Esophagus squamous epithelium (tissue), 5 donors: ENCODE measurements at regions not wholly inside any gene's neighbourhood (a gene's known extent, or its start where the extent isn't known, plus 50 kb on each side); places are given as distances from the start of the nearest gene placed in this dataset.

Experiments
- DNase-seq: peaks from one replicate; lab custom pipeline; 2025; lab: John Stamatoyannopoulos, UW
- H3K27ac ChIP-seq, 4 donors: fragments of 200-600 bp; sonication (generic); one replicate each; pipeline ENCODE4 v1.5.1; 2016 to 2019; ENCODE audit warnings: mild to moderate bottlenecking in 1 of 4
- H3K27me3 ChIP-seq, 4 donors: fragments of 200-600 bp; sonication (generic); 1 replicate in 3 of 4; 2 replicates in 1 of 4; pipeline versions ENCODE4 v1.5.1 to v1.6.0; 2017 to 2021; ENCODE audit warnings: antibody characterized with exemption in 1 of 4
- H3K36me3 ChIP-seq, 3 donors: fragments of 200-600 bp; sonication (generic); one replicate each; pipeline ENCODE4 v1.5.1; 2016 to 2019
- H3K4me1 ChIP-seq, 3 donors: fragments of 200-600 bp; sonication (generic); one replicate each; pipeline ENCODE4 v1.5.1; 2017 to 2019
- H3K4me3 ChIP-seq, 4 donors: fragments of 200-600 bp; sonication (generic); 1 replicate in 3 of 4; 2 replicates in 1 of 4; pipeline ENCODE4 v1.5.1; 2016 to 2019; ENCODE audit warnings: mild to moderate bottlenecking in 2 of 4, moderate library complexity in 1 of 4
- H3K9me3 ChIP-seq, 3 donors: fragments of 200-600 bp; sonication (generic); one replicate each; pipeline ENCODE4 v1.5.1; 2016 to 2019
- POLR2A ChIP-seq, 4 donors: fragments of 450-650 bp; IDR thresholded peaks; one replicate each; pipeline ENCODE4 v1.6.1; 2017; ENCODE audit warnings: antibody characterized with exemption in 4 of 4, mild to moderate bottlenecking in 4 of 4, moderate library complexity in 3 of 4
- WGBS, 2 donors: methylation state at CpG; one replicate each; pipeline ENCODE4 v1.1.5; 2018; 5-methylcytosine and 5-hydroxymethylcytosine counted together
- intact Hi-C: fragments of 100-400 bp; cut with DNase I; formaldehyde crosslinking; loops from one replicate; pipeline ENCODE4 v1.15.0; 2022
- TF ChIP-seq, protein P1 (sequence below), 6 experiments: fragments of 450-650 bp in 4 of 6; fragments of 200-600 bp in 2 of 6; sonication (generic) in 2 of 6; IDR thresholded peaks; one replicate each; pipeline ENCODE4 v1.5.1; 2016 to 2019; ENCODE audit warnings: antibody characterized with exemption in 6 of 6, mild to moderate bottlenecking in 4 of 6, moderate library complexity in 4 of 6
- donor health status: DM: yes; HTN: yes; CAD: no.

DNA sequence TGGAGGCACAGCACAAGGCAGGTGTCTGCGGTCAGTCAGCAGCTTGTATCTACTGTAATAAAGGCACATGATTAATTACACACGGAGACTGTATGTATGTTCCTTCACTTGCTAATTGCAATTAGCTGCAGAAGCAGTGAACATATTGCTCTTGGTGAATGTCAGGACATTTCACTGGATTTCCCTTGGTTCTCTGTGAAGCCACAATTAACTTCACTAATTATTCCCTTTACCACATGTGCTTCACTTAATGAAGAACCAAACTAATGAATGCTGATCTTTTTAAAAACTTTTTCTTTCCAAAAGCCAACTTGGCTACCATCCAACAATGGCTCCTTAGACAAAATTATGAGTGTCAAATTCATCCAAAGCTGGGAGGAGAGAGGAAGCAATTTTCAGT is 290.7 kb downstream of the ADRA2A start:
- Histone ChIP-seq H3K27ac (no peak overlapping the region), H3K36me3 (no peaks in the 10 kb centered on the region), H3K4me3 (no peak overlapping the region), H3K27me3 (peaks cover 0 to 6% (median 0%) of the 10 kb centered on the region in 4 donors), H3K4me1 (no peaks in the 10 kb centered on the region), H3K9me3 (no peaks in the 10 kb centered on the region)
- intact Hi-C loops: no loop called here
- TF ChIP-seq, protein P1, sequence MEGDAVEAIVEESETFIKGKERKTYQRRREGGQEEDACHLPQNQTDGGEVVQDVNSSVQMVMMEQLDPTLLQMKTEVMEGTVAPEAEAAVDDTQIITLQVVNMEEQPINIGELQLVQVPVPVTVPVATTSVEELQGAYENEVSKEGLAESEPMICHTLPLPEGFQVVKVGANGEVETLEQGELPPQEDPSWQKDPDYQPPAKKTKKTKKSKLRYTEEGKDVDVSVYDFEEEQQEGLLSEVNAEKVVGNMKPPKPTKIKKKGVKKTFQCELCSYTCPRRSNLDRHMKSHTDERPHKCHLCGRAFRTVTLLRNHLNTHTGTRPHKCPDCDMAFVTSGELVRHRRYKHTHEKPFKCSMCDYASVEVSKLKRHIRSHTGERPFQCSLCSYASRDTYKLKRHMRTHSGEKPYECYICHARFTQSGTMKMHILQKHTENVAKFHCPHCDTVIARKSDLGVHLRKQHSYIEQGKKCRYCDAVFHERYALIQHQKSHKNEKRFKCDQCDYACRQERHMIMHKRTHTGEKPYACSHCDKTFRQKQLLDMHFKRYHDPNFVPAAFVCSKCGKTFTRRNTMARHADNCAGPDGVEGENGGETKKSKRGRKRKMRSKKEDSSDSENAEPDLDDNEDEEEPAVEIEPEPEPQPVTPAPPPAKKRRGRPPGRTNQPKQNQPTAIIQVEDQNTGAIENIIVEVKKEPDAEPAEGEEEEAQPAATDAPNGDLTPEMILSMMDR (IDR thresholded peaks at IDR 0.05): no peak
- TF ChIP-seq POLR2A (IDR thresholded peaks at IDR 0.05): no peak
- DNase-seq: no peak
- 69 to 85% methylated on average over 2 of the region's 2 CpGs for WGBS, 2 donors

GRCh38 chr10:111370101-111370500 is 293.3 kb downstream of the ADRA2A start:
- intact Hi-C loops: no loop called here
- Histone ChIP-seq H3K9me3 (no peaks in the 10 kb centered on the region), H3K36me3 (no peaks in the 10 kb centered on the region), H3K4me1 (no peaks in the 10 kb centered on the region), H3K27me3 (peaks cover 0 to 6% (median 0%) of the 10 kb centered on the region in 4 donors), H3K27ac (no peak overlapping the region), H3K4me3 (no peak overlapping the region)
- WGBS, 2 donors: 43 to 48% methylated on average over 3 of the region's 3 CpGs
- no peak for DNase-seq
- no peak for TF ChIP-seq POLR2A (IDR thresholded peaks at IDR 0.05)
- TF ChIP-seq, protein P1 (IDR thresholded peaks at IDR 0.05): no peak

DNA sequence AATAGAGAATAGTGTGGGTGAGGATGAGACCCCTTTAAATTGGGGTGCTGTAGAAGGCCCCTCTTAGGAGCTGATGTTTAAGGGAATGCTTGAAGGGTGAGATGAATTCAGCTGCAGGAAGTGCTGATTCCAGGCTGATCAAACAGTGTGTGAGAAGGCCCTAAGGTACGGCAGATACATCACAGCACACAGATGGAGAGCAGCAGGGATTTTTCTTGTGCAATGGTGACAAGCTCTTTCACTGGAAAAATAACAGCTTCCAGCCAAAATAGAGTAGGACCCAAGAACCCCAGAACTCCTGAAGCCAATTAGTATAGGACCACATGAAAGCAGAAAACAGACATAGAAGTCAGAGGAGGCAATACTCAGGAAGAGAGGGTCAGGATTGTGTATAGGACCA is 296.9 kb downstream of the ADRA2A start:
- peaks cover 0 to 6% (median 0%) of the 10 kb centered on the region in 4 donors for H3K27me3 ChIP-seq
- no peaks in the 10 kb centered on the region for H3K4me1 ChIP-seq
- DNase-seq: no peak
- H3K4me3 ChIP-seq: no peak overlapping the region
- H3K9me3 ChIP-seq: no peaks in the 10 kb centered on the region
- no peak for TF ChIP-seq POLR2A (IDR thresholded peaks at IDR 0.05)
- TF ChIP-seq, protein P1 (IDR thresholded peaks at IDR 0.05): no peak
- H3K36me3 ChIP-seq: no peaks in the 10 kb centered on the region
- H3K27ac ChIP-seq: no peak overlapping the region
- 63 to 75% methylated on average over 1 of the region's 1 CpG for WGBS, 2 donors
- intact Hi-C loops: no loop called here

GRCh38 chr10:111379534-111380187 is 302.8 kb downstream of the ADRA2A start:
- Histone ChIP-seq H3K27me3 (peaks cover 0 to 3% (median 0%) of the 10 kb centered on the region in 4 donors), H3K27ac (no peak overlapping the region), H3K4me1 (no peaks in the 10 kb centered on the region), H3K4me3 (no peak overlapping the region), H3K36me3 (no peaks in the 10 kb centered on the region), H3K9me3 (no peaks in the 10 kb centered on the region)
- TF ChIP-seq, protein P1 (IDR thresholded peaks at IDR 0.05): no peak
- TF ChIP-seq POLR2A (IDR thresholded peaks at IDR 0.05): no peak
- no peak for DNase-seq
- intact Hi-C loops: no loop called here
- WGBS, 2 donors: 67 to 76% methylated on average over 2 of the region's 2 CpGs

- Histone ChIP-seq H3K4me1 (no peaks in the 10 kb centered on the region), H3K4me3 (no peak overlapping the region), H3K9me3 (no peaks in the 10 kb centered on the region), H3K27ac (no peak overlapping the region), H3K27me3 (peaks cover 0 to 3% (median 0%) of the 10 kb centered on the region in 4 donors), H3K36me3 (no peaks in the 10 kb centered on the region)
- intact Hi-C loops: no loop called here
- no peak for DNase-seq
- TF ChIP-seq, protein P1 (IDR thresholded peaks at IDR 0.05): no peak
- TF ChIP-seq POLR2A (IDR thresholded peaks at IDR 0.05): no peak
Observed at GRCh38 chr10:111384556-111384955, 307.7 kb downstream of the ADRA2A start.
